GM18858 (cell line): ENCODE measurements at regions not wholly inside any gene's neighbourhood (a gene's known extent, or its start where the extent isn't known, plus 50 kb on each side); places are given as distances from the start of the nearest gene placed in this dataset.

Experiments used
- ATAC-seq: cut with Tn5 transposase; IDR thresholded peaks from one replicate; pipeline ENCODE4 v1.9.1; 2021; ENCODE audit not compliant: unreplicated experiment

DNA sequence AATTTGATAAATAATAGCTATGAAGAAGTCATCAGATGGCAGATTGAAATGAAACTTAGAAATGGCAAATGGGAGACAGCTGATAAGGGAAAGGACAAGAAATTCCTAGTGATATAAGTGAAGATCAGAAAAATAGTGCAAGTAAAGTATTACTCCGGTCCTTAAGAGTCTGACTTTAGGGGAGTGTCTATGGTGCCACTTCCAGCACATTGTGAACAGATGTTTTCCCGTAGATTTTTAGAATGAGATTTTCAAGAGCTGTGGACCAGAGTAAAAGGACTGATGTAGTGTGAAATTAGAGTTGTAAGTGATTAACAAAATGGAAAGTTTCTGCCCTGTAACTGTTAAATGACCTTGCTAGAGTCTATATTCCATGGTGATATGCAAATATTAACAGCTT, 974.8 kb upstream of the TENM4 start:
- no peak for ATAC-seq

DNA sequence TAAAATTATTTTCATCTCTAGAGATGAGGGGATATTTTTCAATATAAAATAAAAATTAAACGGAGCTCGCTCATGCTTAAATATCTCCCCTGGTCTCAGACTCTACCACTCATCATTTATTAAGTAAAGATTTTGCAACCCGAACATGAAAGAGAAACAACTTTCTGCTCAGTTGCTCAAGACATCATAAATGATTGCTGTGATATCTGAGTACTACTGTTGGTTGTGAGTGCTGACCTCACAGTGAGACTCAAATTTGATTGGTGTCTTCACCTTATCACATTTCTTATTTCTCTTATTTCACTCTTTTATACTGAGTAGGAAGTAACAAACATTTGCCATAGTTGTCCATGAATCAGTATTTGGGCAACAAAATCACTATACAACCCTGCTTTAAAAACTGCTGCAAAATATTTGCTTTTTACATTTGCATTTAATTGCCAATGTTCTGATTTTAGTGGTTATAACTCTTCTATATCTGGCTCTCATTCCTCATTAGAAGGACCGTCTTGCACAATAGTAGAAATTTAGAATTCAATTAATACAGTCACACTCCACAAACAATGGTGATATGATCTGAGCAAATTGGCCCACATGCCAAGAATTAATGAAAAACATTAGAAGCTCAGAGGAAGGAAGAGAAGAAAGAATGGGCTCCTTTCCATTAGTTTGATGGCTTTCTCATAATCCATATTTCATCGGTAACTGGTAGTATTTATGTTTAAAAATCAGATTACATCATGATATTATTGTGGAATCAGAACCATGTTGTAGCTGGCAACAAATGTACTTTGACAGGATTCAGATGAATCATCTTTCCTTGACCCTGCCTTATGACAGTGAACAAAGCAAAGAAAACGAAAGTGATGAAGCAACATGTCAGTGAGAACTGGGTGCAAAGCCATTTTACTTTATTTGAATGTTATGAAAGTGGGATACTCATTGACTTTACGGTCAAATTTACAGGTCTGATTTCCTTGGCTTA, 973.6 kb upstream of the TENM4 start:
- ATAC-seq: no peak

- no peak for ATAC-seq
These were observed 971.8 kb upstream of the TENM4 start for GRCh38 chr11:80412604-80413003.

GRCh38 chr11:80393210-80393609, 952.4 kb upstream of the TENM4 start:
- ATAC-seq: no peak

DNA sequence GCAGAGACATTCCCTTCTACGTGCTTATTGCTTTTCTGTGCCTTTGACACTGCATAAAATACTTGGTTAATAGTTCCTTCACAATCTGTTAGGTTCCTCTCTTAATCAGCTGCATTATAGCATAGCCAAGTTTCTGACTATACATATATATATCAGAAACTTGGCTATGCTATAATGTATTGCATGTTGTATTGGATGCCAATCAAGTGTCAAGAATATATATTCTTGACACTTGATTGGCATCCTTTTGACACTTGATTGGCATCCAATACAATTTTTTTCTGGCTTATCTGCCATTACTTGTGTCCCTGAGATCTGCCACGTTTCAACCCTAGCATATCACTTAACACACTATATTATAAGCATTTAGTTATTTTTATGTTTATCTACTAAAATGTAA, 949.7 kb upstream of the TENM4 start:
- no peak for ATAC-seq

DNA sequence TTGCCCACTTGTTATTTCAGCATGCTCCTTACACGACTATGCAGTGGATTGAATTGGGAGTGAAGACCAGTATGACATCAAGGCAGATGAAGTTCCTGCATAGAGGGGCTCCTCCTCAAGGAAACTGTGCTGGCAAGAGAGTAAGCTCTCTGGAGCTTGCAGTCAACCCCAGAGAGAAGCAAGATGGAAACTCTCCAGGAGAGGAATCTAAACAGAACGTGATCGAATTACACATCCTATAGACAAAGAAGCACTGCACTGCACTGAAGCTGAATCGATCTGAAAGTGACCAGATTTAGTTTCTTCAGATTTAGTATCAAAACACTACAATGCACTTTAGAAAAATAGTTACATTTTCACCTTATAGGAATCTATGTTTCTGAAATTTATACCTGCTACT, 947.7 kb upstream of the TENM4 start:
- ATAC-seq: no peak

DNA sequence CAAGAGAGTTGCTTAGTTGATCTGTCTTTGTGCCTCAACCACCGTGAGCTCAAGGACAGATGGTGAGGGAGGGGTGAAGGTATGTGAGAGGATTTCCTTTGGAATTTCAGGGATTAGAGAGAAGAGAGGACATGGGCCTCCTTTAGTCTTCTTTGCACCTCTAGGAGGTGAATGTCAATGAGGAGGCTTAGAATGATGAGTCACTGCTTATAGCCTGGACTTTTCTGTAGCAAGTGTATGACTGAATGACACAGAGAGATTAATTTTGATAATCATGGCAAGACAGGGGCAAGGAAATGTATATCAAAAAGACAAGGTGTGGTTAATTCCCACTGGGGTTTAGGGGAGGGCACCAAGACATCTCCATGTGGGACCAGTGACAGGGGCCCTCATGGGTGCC, 947.3 kb upstream of the TENM4 start:
- ATAC-seq: no peak

GRCh38 chr11:80383655-80384054, 942.8 kb upstream of the TENM4 start:
- no peak for ATAC-seq

GRCh38 chr11:80379620-80380278, 938.9 kb upstream of the TENM4 start:
- ATAC-seq: no peak

GRCh38 chr11:80371931-80372330, 931.1 kb upstream of the TENM4 start:
- ATAC-seq: no peak

GRCh38 chr11:80365980-80366379, 925.1 kb upstream of the TENM4 start:
- no peak for ATAC-seq

- ATAC-seq: peak; percentile 89
These were observed 924.4 kb upstream of the TENM4 start for GRCh38 chr11:80365076-80365725.

DNA sequence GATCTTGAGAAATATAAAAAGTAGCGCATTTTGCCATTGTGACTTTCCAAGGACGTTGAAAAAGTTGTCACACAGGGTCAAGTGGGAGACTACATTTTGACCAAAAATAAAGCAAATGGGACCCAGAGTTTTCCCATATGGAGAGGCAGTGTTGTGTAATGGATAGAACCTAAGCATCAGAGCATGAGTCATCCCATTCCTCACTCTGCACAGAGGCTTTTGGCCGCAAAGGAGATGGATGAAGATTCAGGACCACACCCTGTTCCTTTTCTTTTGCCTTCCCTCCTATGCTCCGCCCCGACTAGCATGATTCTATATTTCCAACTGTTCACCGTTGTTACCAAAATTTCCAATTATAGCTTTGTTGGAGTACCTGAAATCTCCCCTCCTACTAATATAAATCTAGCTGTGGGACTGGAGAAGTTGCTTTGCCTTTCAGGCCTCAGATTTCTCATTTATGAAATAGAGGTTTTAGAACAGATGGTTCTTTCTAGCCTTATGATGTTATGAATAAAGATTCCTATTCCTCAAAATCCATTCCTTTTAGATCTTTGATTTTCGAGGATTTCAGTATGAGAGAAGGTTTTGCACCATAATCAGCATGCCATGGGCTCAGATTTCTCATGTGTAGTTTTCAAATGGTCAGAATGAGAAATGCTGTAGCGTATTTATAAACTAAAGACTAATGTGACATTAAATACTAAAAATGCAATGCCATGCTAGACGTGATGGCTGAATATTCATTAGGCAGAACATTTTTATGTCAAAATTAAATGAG, 921.9 kb upstream of the TENM4 start:
- no peak for ATAC-seq

DNA sequence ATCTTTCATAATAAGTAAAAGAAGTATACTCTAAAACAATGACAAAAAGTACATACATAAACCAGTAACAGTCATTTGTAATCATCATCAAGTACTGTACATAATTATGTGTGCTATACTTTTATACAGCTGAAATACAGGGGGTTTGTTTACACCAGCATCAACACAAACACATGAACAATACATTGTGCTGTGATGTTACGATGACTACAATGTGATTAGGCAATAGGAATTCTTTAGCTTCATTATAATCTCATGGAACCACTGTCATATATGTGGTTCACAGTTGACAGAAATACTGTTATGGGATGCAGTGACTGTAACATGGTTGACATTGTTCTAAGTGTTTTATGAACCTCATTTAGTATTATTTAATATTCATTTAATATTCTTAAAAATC, 914.4 kb upstream of the TENM4 start:
- ATAC-seq: no peak

DNA sequence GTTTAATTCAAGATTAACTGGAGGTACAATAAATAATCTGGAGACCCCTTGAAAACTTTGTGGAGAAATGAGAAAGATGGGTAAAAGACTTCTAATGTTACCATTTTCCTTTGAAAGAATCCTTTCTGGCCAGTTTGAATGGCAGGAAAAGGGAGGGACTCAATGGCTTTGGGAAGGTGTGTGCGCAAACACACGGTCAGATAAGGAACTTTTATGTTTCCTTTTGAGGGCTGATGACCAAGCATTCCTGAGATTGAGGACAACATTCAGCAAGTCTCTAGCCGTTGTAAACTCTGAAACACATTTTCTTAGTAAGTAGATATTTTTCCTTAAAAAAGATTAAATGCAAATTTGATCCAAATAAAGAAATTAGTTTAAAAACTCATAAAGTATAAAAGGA, 909.7 kb upstream of the TENM4 start:
- ATAC-seq: no peak

DNA sequence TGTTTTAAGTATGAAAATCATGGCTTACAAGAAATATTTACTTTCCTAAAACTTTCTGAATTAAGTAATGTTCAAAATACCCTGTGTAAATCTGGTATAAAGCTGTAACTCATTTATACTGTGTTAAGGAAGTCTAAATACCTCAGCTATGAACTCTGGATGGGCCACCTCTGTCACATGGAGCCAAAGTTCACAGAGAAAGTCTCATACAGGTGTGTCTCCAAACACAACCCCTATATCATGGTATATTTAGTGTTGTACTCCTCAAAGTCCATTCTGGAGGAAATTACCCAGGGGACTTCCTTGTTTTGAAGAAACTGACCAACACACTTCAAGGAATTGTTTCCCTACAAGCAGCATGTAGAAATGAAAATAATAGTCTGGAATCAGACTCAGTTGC, 909.2 kb upstream of the TENM4 start:
- ATAC-seq: no peak

- no peak for ATAC-seq
These were observed 905.7 kb upstream of the TENM4 start for GRCh38 chr11:80346353-80347059.

DNA sequence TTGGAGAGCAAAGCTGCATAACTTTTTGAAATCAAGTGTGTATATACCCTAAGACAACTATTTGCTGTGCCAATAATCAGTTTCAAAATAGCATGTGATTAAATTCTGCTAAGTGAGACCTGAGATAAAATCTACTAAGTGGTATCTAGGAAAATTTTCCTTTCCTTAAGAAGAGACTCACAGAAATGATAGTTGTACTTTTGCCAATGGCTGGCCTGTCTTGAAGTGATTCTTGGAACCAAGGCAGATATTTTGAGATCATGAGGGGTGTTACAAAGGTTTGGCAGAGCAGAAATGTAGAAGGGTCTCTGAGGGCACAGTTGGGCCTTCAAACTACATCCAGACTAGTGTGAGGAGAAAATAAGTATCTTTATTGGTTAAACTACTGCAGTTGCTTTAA, 902.6 kb upstream of the TENM4 start:
- ATAC-seq: no peak

DNA sequence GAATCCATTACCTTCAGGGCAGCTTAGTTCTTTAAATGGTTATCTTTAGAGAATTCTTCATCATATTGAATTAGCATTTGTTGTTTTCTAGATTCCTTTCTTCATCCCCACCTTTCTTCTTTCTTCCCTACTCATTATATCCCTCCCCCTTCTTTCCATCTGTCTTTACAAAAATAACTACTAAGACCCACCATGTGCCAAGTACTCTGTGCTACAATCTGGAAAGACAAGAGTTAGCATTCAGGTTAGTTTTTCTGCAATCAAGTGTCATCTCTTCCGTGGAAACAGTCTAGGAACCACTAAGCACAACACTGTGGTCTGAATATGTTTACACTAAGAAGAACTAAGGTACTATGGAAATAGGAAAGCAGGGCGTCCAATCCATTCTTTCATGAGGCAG, 897.4 kb upstream of the TENM4 start:
- ATAC-seq: no peak

DNA sequence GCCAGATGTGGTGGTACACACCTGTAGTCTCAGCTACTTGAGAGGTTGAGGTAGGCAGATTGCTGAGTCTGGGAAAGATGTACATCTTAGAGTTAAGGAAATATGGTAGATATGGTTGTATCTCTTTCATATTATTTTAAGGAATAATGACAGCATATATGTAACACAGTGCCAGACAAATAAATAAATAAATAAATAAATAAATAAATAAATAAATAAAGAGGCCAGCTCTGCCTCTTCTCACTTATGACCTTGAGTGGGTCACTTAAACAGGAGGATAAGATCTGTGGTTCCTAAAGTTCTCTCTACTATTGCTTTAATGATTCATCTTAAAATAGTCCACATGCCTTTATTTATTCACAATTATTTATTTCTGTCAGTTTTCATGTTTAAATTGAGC, 890.9 kb upstream of the TENM4 start:
- no peak for ATAC-seq
